ENCODE measurements at regions not wholly inside any gene's neighbourhood (a gene's known extent, or its start where the extent isn't known, plus 50 kb on each side); places are given as distances from the start of the nearest gene placed in this dataset.

GRCh38 chr3:45309876-45310275 lies 78.5 kb upstream of the LARS2 start:
- TF ChIP-seq CTCF (conservative IDR thresholded peaks at IDR 0.05; ENCODE audit: low read depth, low read length) = no peak

GRCh38 chr3:45311327-45311726 lies 77.0 kb upstream of the LARS2 start:
- TF ChIP-seq CTCF (conservative IDR thresholded peaks at IDR 0.05; ENCODE audit: low read depth, low read length) = no peak
- DNase-seq (ENCODE audit: low read depth) = no peak
- H3K4me3 ChIP-seq (ENCODE audit: low read length) = no peak overlapping the region

More at GRCh38 chr3:45309876-45310275, 78.5 kb upstream of the LARS2 start:
- DNase-seq (ENCODE audit: low read depth) = no peak
- H3K4me3 ChIP-seq (ENCODE audit: low read length) = no peak overlapping the region

- H3K4me3 ChIP-seq (ENCODE audit: low read length) = no peak overlapping the region
- TF ChIP-seq CTCF (conservative IDR thresholded peaks at IDR 0.05; ENCODE audit: low read depth, low read length) = no peak
- DNase-seq (ENCODE audit: low read depth) = no peak
Observed at GRCh38 chr3:45311953-45312801, 76.2 kb upstream of the LARS2 start.

GRCh38 chr3:45312836-45313493 lies 75.4 kb upstream of the LARS2 start:
- no peak for TF ChIP-seq CTCF (conservative IDR thresholded peaks at IDR 0.05; ENCODE audit: low read depth, low read length)
- DNase-seq (ENCODE audit: low read depth) = no peak
- H3K4me3 ChIP-seq (ENCODE audit: low read length) = no peak overlapping the region

- DNase-seq (ENCODE audit: low read depth) = no peak
- TF ChIP-seq CTCF (conservative IDR thresholded peaks at IDR 0.05; ENCODE audit: low read depth, low read length) = no peak
- no peak overlapping the region for H3K4me3 ChIP-seq (ENCODE audit: low read length)
Observed at GRCh38 chr3:45313743-45314403, 74.5 kb upstream of the LARS2 start.

GRCh38 chr3:45317710-45318109 lies 70.7 kb upstream of the LARS2 start:
- H3K4me3 ChIP-seq (ENCODE audit: low read length) = peak overlapping the region; percentile 20
- no peak for TF ChIP-seq CTCF (conservative IDR thresholded peaks at IDR 0.05; ENCODE audit: low read depth, low read length)
- DNase-seq (ENCODE audit: low read depth) = peak; percentile 1

All from retinal pigment epithelial cell (primary cell).